GM21381 (cell line): ENCODE measurements at regions not wholly inside any gene's neighbourhood (a gene's known extent, or its start where the extent isn't known, plus 50 kb on each side); places are given as distances from the start of the nearest gene placed in this dataset.
"Not testable (repeated sequence)": the region's sequence is repeated elsewhere in the genome, so short reads cannot be mapped to it uniquely, and the experiment has no call there.

Source experiments
- ATAC-seq: cut with Tn5 transposase; IDR thresholded peaks from one replicate; pipeline ENCODE4 v1.9.1; 2021; ENCODE audit warnings: mild to moderate bottlenecking, moderate library complexity; ENCODE audit not compliant: unreplicated experiment

GRCh38 chr21:8377093-8377841 lies 2144.1 kb upstream of the TPTE start:
- peak; percentile 48 for ATAC-seq

- peak; percentile 51 for ATAC-seq
These were observed 2140.8 kb upstream of the TPTE start for GRCh38 chr21:8380419-8381079.

- peak; percentile 100 for ATAC-seq
These were observed 2133.0 kb upstream of the TPTE start for GRCh38 chr21:8388169-8388939.

- ATAC-seq, result not testable (repeated sequence)
These were observed 2132.5 kb upstream of the TPTE start for GRCh38 chr21:8388940-8389238.

- not testable (repeated sequence) for ATAC-seq
These were observed 2130.7 kb upstream of the TPTE start for GRCh38 chr21:8390550-8391171.

GRCh38 chr21:8394380-8394779 lies 2127.0 kb upstream of the TPTE start:
- not testable (repeated sequence) for ATAC-seq

GRCh38 chr21:8395992-8396391 lies 2125.4 kb upstream of the TPTE start:
- not testable (repeated sequence) for ATAC-seq

- not testable (repeated sequence) for ATAC-seq
These were observed 2122.4 kb upstream of the TPTE start for GRCh38 chr21:8398870-8399437.

- ATAC-seq, result not testable (repeated sequence)
These were observed 2121.5 kb upstream of the TPTE start for GRCh38 chr21:8399866-8400265.

- ATAC-seq, result not testable (repeated sequence)
These were observed 2119.6 kb upstream of the TPTE start for GRCh38 chr21:8401799-8402198.

GRCh38 chr21:8406331-8406730 lies 2115.1 kb upstream of the TPTE start:
- not testable (repeated sequence) for ATAC-seq

GRCh38 chr21:8411139-8411671 lies 2110.2 kb upstream of the TPTE start:
- not testable (repeated sequence) for ATAC-seq

- peak; percentile 78 for ATAC-seq
These were observed 2101.3 kb upstream of the TPTE start for GRCh38 chr21:8419925-8420560.

- peak; percentile 41 for ATAC-seq
These were observed 2093.4 kb upstream of the TPTE start for GRCh38 chr21:8427790-8428667.

- peak; percentile 72 for ATAC-seq
These were observed 2092.5 kb upstream of the TPTE start for GRCh38 chr21:8428668-8429456.

- ATAC-seq, result not testable (repeated sequence)
These were observed 2086.7 kb upstream of the TPTE start for GRCh38 chr21:8434710-8435109.

- not testable (repeated sequence) for ATAC-seq
These were observed 2078.3 kb upstream of the TPTE start for GRCh38 chr21:8443093-8443492.

- not testable (repeated sequence) for ATAC-seq
These were observed 2071.6 kb upstream of the TPTE start for GRCh38 chr21:8449807-8450206.
